ENCODE measurements at regions not wholly inside any gene's neighbourhood (a gene's known extent, or its start where the extent isn't known, plus 50 kb on each side); places are given as distances from the start of the nearest gene placed in this dataset.

DNA sequence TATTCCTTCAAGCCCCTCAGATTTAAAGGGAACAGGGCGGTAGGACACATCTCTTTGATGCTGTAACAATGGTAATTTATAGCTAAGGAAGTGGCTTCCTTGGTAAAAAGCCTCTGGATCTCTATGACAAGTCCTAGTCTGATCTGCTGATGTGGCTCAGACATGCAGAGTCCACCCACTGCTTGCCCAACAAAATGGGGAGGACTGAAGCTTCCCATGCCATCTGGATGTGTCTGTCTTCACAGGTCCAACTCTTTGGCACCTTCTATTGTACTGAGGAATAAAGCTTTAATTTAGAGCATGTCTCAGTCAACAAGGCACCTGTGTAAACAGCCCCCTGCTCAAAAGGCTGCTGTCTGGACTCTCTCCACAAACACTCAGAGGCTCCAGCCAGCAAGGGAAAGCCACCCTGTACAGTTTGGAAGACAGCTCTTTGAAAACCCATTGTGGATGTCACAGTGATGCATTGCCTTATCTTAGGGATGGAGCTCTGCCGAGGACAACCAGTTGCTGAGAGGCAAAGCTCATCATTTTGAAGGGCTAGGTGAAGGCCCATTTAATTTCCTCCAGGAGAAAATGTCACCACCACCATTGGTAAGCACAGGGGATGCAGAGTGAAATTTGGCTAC lies 348.6 kb upstream of the GRM7 start:
- TF ChIP-seq, protein P1, sequence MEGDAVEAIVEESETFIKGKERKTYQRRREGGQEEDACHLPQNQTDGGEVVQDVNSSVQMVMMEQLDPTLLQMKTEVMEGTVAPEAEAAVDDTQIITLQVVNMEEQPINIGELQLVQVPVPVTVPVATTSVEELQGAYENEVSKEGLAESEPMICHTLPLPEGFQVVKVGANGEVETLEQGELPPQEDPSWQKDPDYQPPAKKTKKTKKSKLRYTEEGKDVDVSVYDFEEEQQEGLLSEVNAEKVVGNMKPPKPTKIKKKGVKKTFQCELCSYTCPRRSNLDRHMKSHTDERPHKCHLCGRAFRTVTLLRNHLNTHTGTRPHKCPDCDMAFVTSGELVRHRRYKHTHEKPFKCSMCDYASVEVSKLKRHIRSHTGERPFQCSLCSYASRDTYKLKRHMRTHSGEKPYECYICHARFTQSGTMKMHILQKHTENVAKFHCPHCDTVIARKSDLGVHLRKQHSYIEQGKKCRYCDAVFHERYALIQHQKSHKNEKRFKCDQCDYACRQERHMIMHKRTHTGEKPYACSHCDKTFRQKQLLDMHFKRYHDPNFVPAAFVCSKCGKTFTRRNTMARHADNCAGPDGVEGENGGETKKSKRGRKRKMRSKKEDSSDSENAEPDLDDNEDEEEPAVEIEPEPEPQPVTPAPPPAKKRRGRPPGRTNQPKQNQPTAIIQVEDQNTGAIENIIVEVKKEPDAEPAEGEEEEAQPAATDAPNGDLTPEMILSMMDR (IDR thresholded peaks at IDR 0.05): no peak
- Histone ChIP-seq H3K27ac (no peak overlapping the region), H3K4me3 (no peak overlapping the region)
- no peak for DNase-seq (ENCODE audit: low spot score)

DNA sequence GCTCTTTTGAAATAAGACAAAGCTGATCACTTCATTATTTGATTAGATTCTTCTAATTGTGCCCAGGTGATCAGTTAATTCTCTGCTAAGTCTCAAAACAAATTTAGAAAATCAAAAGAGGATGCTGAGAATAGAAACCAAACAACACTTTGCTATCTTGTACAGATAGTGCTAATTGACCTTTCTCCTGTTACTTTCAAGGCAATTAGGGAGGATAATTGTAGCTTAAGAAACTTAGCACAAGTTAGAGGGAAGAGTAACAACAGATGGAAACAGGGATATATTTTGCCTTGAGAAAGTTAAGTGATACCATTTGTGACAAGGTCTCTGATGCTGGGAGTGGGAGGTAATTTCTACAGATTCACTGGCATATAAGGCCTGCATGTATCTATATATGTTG lies 344.8 kb upstream of the GRM7 start:
- Histone ChIP-seq H3K27ac (no peak overlapping the region), H3K4me3 (no peak overlapping the region)
- TF ChIP-seq, protein P1 (IDR thresholded peaks at IDR 0.05): no peak
- no peak for DNase-seq (ENCODE audit: low spot score)

GRCh38 chr3:6516694-6517093 lies 344.2 kb upstream of the GRM7 start:
- no peak for DNase-seq (ENCODE audit: low spot score)
- no peak overlapping the region for H3K27ac ChIP-seq
- TF ChIP-seq, protein P1 (IDR thresholded peaks at IDR 0.05): no peak
- no peak overlapping the region for H3K4me3 ChIP-seq

DNA sequence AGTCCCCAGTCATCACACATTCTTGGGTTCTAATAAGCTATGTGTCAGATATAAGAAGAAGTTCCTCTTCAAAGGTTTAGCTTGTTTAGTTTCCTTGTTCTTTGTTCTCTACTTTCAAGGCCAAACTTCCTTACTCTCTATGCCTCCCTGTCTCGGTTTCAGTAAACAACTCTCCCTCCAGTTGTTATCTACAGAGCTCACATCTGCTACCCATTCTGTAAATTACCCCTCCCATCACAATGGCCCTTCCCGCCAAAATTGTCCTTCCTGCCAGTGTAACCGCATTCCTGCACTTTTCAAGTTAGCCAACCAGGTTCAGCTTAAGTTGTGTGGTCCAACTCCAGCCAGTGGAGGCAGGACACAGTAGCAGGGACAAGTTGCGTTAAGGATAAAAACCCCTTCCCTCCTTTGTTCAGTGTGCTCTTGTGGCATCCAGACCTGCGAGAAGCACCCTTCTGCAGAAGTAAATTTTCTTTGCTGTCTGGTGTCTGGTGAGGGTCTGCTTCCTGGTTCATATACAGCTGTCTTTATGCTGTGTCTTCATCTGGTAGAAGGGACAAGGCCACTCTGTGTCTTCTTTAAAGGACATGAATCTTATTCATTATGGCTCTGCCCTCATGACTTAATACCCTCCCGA lies 342.1 kb upstream of the GRM7 start:
- DNase-seq (ENCODE audit: low spot score): no peak
- TF ChIP-seq, protein P1 (IDR thresholded peaks at IDR 0.05): no peak
- H3K27ac ChIP-seq: no peak overlapping the region
- H3K4me3 ChIP-seq: no peak overlapping the region

GRCh38 chr3:6521369-6522113 lies 339.4 kb upstream of the GRM7 start:
- DNase-seq (ENCODE audit: low spot score): no peak
- H3K4me3 ChIP-seq: no peak overlapping the region
- TF ChIP-seq, protein P1 (IDR thresholded peaks at IDR 0.05): no peak
- no peak overlapping the region for H3K27ac ChIP-seq

GRCh38 chr3:6522191-6522590 lies 338.7 kb upstream of the GRM7 start:
- no peak overlapping the region for H3K27ac ChIP-seq
- no peak overlapping the region for H3K4me3 ChIP-seq
- no peak for DNase-seq (ENCODE audit: low spot score)
- TF ChIP-seq, protein P1 (IDR thresholded peaks at IDR 0.05): no peak

Measured in coronary artery (tissue), 2 donors.